ENCODE measurements at regions not wholly inside any gene's neighbourhood (a gene's known extent, or its start where the extent isn't known, plus 50 kb on each side); places are given as distances from the start of the nearest gene placed in this dataset.

DNA sequence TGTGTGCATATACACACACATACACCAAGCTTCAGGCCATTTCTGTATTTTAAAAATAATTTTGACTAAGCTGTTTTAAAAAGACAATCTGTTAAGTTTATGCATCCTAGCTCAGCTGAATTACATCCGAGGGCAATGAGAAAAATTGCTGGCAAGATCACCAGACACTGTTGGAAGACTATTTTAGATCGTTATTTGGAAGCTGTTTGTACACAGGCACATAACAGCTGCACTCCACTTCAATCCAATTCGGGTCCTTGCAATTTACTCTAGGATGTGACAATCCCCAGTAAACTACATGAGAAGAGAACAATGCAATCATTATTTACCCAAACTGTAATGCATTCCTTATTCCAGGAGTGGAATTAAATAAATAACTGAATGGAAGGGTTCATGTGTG, 79.3 kb upstream of the RASA1 start:
- TF ChIP-seq CTCF (IDR thresholded peaks at IDR 0.05) (no peak), POLR2AphosphoS5 (IDR thresholded peaks at IDR 0.05) (no peak)

Data from esophagus muscularis mucosa (tissue), 3 donors.